WTC11 (cell line): ENCODE measurements at regions not wholly inside any gene's neighbourhood (a gene's known extent, or its start where the extent isn't known, plus 50 kb on each side); places are given as distances from the start of the nearest gene placed in this dataset.

Experiments used
- ATAC-seq: fragments of 200-7000 bp; cut with Tn5 transposase; 2 replicates; pipeline ENCODE4 v1.10.0; 2021; ENCODE audit warnings: mild to moderate bottlenecking, moderate library complexity
- CTCF ChIA-PET: fragments of 300-600 bp; sonication (Branson Sonifier 250); formaldehyde crosslinking; loops from one replicate; lab custom pipeline; 2021; ENCODE audit warnings: antibody characterized with exemption; lab: Charles Lee
- POLR2A ChIA-PET: fragments of 350-600 bp; sonication (Branson Sonifier 250); formaldehyde crosslinking; loops from one replicate; lab custom pipeline; 2021; ENCODE audit warnings: antibody characterized with exemption; lab: Charles Lee
- DNase-seq: peaks from one replicate; pipeline ENCODE4 v3.0.0; 2021; ENCODE audit warnings: low spot score
- H3K27ac Mint-ChIP-seq: 2 replicates; pipeline ENCODE4 v1.8.0; 2021; ENCODE audit warnings: mixed read lengths
- H3K27me3 Mint-ChIP-seq: 2 replicates; pipeline ENCODE4 v1.8.0; 2021; ENCODE audit warnings: low read depth, mild to moderate bottlenecking, moderate library complexity, mixed read lengths
- H3K36me3 Mint-ChIP-seq: 2 replicates; pipeline ENCODE4 v1.8.0; 2021; ENCODE audit warnings: mixed read lengths
- H3K4me1 Mint-ChIP-seq: 2 replicates; pipeline ENCODE4 v1.8.0; 2022; ENCODE audit warnings: mixed read lengths
- H3K4me3 Mint-ChIP-seq: 2 replicates; pipeline ENCODE4 v1.8.0; 2021; ENCODE audit warnings: mild to moderate bottlenecking, moderate library complexity, mixed read lengths
- H3K9me3 Mint-ChIP-seq: 2 replicates; pipeline ENCODE4 v1.8.0; 2021; ENCODE audit warnings: mixed read lengths
- CREB1 ChIP-seq: sonication (generic); formaldehyde crosslinking; IDR thresholded peaks from 2 replicates; pipeline ENCODE4 v1.8.0; 2023; ENCODE audit warnings: mild to moderate bottlenecking, missing genetic modification reagents
- E2F1 ChIP-seq: sonication (generic); formaldehyde crosslinking; IDR thresholded peaks from 2 replicates; pipeline ENCODE4 v1.8.0; 2022; ENCODE audit warnings: mild to moderate bottlenecking, missing genetic modification reagents
- EMX1 ChIP-seq: fragments of 250-450 bp; sonication (Bioruptor Pico); IDR thresholded peaks from 2 replicates; pipeline ENCODE4 v1.8.0; 2021; ENCODE audit warnings: mild to moderate bottlenecking
- FOXK1 ChIP-seq: sonication (generic); formaldehyde crosslinking; IDR thresholded peaks from 2 replicates; pipeline ENCODE4 v1.8.0; 2022; ENCODE audit warnings: mild to moderate bottlenecking, moderate library complexity, missing genetic modification reagents
- FOXP4 ChIP-seq: sonication (generic); formaldehyde crosslinking; IDR thresholded peaks from 2 replicates; pipeline ENCODE4 v1.8.0; 2022; ENCODE audit warnings: mild to moderate bottlenecking, missing genetic modification reagents
- GTF2I ChIP-seq: fragments of 250-450 bp; sonication (Bioruptor Pico); conservative IDR thresholded peaks from 2 replicates; pipeline ENCODE4 v1.4.0; 2021; ENCODE audit warnings: mild to moderate bottlenecking
- JUN ChIP-seq: sonication (generic); formaldehyde crosslinking; IDR thresholded peaks from 2 replicates; pipeline ENCODE4 v1.8.0; 2023; ENCODE audit warnings: mild to moderate bottlenecking, missing genetic modification reagents
- MLX ChIP-seq: sonication (generic); formaldehyde crosslinking; IDR thresholded peaks from 2 replicates; pipeline ENCODE4 v1.8.1; 2023; ENCODE audit warnings: mild to moderate bottlenecking, missing genetic modification reagents, moderate library complexity
- NR1H2 ChIP-seq: sonication (generic); formaldehyde crosslinking; IDR thresholded peaks from 2 replicates; pipeline ENCODE4 v1.9.0; 2021; ENCODE audit warnings: mild to moderate bottlenecking, moderate library complexity, missing genetic modification reagents
- PREB ChIP-seq: sonication (generic); formaldehyde crosslinking; IDR thresholded peaks from 2 replicates; pipeline ENCODE4 v1.8.1; 2022; ENCODE audit warnings: mild to moderate bottlenecking, missing genetic modification reagents, moderate library complexity, borderline replicate concordance
- PRRX2 ChIP-seq: fragments of 250-450 bp; sonication (Bioruptor Pico); IDR thresholded peaks from 2 replicates; pipeline ENCODE4 v1.8.0; 2021; ENCODE audit warnings: mild to moderate bottlenecking
- RELA ChIP-seq: sonication (generic); formaldehyde crosslinking; IDR thresholded peaks from 2 replicates; pipeline ENCODE4 v1.8.1; 2022; ENCODE audit warnings: missing genetic modification reagents, mild to moderate bottlenecking, borderline replicate concordance
- RORB ChIP-seq: fragments of 250-450 bp; sonication (Bioruptor Pico); IDR thresholded peaks from 2 replicates; pipeline ENCODE4 v1.9.0; 2021; ENCODE audit warnings: mild to moderate bottlenecking
- SMAD4 ChIP-seq: sonication (generic); formaldehyde crosslinking; IDR thresholded peaks from 2 replicates; pipeline ENCODE4 v1.8.0; 2022; ENCODE audit warnings: mild to moderate bottlenecking, missing genetic modification reagents
- SOX15 ChIP-seq: fragments of 250-450 bp; sonication (Bioruptor Pico); IDR thresholded peaks from 2 replicates; pipeline ENCODE4 v1.9.0; 2021; ENCODE audit warnings: mild to moderate bottlenecking
- STAT6 ChIP-seq: sonication (generic); formaldehyde crosslinking; conservative IDR thresholded peaks from 2 replicates; pipeline ENCODE4 v1.8.1; 2023; ENCODE audit warnings: mild to moderate bottlenecking, low read depth, missing genetic modification reagents, moderate library complexity
- TEAD1 ChIP-seq: sonication (generic); formaldehyde crosslinking; IDR thresholded peaks from 2 replicates; pipeline ENCODE4 v1.8.0; 2022; ENCODE audit warnings: mild to moderate bottlenecking, missing genetic modification reagents
- ZNF138 ChIP-seq: sonication (generic); formaldehyde crosslinking; conservative IDR thresholded peaks from 2 replicates; pipeline ENCODE4 v1.8.1; 2022; ENCODE audit warnings: mild to moderate bottlenecking, moderate library complexity, missing genetic modification reagents
- ZNF219 ChIP-seq: sonication (generic); formaldehyde crosslinking; IDR thresholded peaks from 2 replicates; pipeline ENCODE4 v1.8.0; 2023; ENCODE audit warnings: missing genetic modification reagents, mild to moderate bottlenecking, borderline replicate concordance
- ZNF416 ChIP-seq: fragments of 250-450 bp; sonication (Bioruptor Pico); IDR thresholded peaks from 2 replicates; pipeline ENCODE4 v1.9.0; 2021; ENCODE audit warnings: mild to moderate bottlenecking, inconsistent platforms

GRCh38 chr4:134591326-134591725, 389.7 kb upstream of the PABPC4L start (continued):
- TF ChIP-seq PREB (CRISPR knock-in tag) (no peak), STAT6 (CRISPR knock-in tag) (no peak), GTF2I (CRISPR knock-in tag) (no peak), ZNF138 (CRISPR knock-in tag) (no peak), TEAD1 (CRISPR knock-in tag) (no peak), PRRX2 (CRISPR knock-in tag) (no peak), ZNF416 (no peak)

- no peak for ATAC-seq
- H3K4me3 Mint-ChIP-seq: no peak overlapping the region
- H3K36me3 Mint-ChIP-seq: no peaks in the 10 kb centered on the region
- DNase-seq: no peak
- TF ChIP-seq SMAD4 (CRISPR knock-in tag) (no peak), FOXP4 (no peak), ZNF138 (CRISPR knock-in tag) (no peak), TEAD1 (CRISPR knock-in tag) (no peak), RORB (no peak), EMX1 (CRISPR knock-in tag) (no peak), JUN (CRISPR knock-in tag) (no peak), NR1H2 (CRISPR knock-in tag) (no peak), E2F1 (CRISPR knock-in tag) (no peak), RELA (CRISPR knock-in tag) (no peak), SOX15 (no peak), FOXK1 (CRISPR knock-in tag) (no peak), GTF2I (CRISPR knock-in tag) (no peak), MLX (no peak), CREB1 (CRISPR knock-in tag) (no peak), ZNF219 (no peak)
- ChIA-PET CTCF (no interaction called here), POLR2A (no interaction called here)
- no peaks in the 10 kb centered on the region for H3K27me3 Mint-ChIP-seq
- H3K9me3 Mint-ChIP-seq: no peaks in the 10 kb centered on the region
- H3K27ac Mint-ChIP-seq: no peak overlapping the region
- peaks cover 3% of the 10 kb centered on the region for H3K4me1 Mint-ChIP-seq
Observed at GRCh38 chr4:134585972-134586371, 384.4 kb upstream of the PABPC4L start.
